Vagina (tissue), 2 donors: ENCODE measurements at regions not wholly inside any gene's neighbourhood (a gene's known extent, or its start where the extent isn't known, plus 50 kb on each side); places are given as distances from the start of the nearest gene placed in this dataset.

Source experiments
- DNase-seq, 2 donors: peaks; one replicate each; pipeline ENCODE4 v3.0.0-alpha.2; 2017; ENCODE audit errors: extremely low spot score in 2 of 2
- H3K27ac ChIP-seq: fragments of 200-600 bp; sonication (generic); one replicate; pipeline ENCODE4 v1.5.1; 2019
- H3K27me3 ChIP-seq: fragments of 200-600 bp; sonication (generic); one replicate; pipeline ENCODE4 v1.5.1; 2019
- H3K36me3 ChIP-seq, 2 donors: fragments of 200-600 bp; sonication (generic); one replicate each; pipeline ENCODE4 v1.5.1; 2017 to 2019
- H3K4me1 ChIP-seq: fragments of 200-600 bp; sonication (generic); one replicate; pipeline ENCODE4 v1.5.1; 2019
- H3K4me3 ChIP-seq, 2 donors: fragments of 200-600 bp; sonication (generic); 1 replicate in 1 of 2; 2 replicates in 1 of 2; pipeline ENCODE4 v1.5.1; 2016 to 2019
- H3K9me3 ChIP-seq: fragments of 200-600 bp; sonication (generic); one replicate; pipeline ENCODE4 v1.5.1; 2019
- POLR2A ChIP-seq, 2 donors: fragments of 450-650 bp; IDR thresholded peaks; one replicate each; pipeline ENCODE4 v1.6.1; 2017; ENCODE audit warnings: antibody characterized with exemption in 2 of 2, mild to moderate bottlenecking in 2 of 2, moderate library complexity in 2 of 2
- POLR2AphosphoS5 ChIP-seq, 2 donors: sonication (generic); formaldehyde crosslinking; IDR thresholded peaks; one replicate each; pipeline ENCODE4 v1.9.0; 2017; ENCODE audit warnings: antibody characterized with exemption in 2 of 2, mild to moderate bottlenecking in 2 of 2, low read depth in 1 of 2; ENCODE audit not compliant: insufficient read depth in 1 of 2
- intact Hi-C: fragments of 100-400 bp; cut with DNase I; formaldehyde crosslinking; loops from one replicate; pipeline ENCODE4 v1.15.1; 2023
- TF ChIP-seq, protein P1 (sequence below), 3 experiments: fragments of 450-650 bp in 2 of 3; fragments of 200-600 bp in 1 of 3; sonication (generic) in 1 of 3; IDR thresholded peaks; one replicate each; pipeline ENCODE4 v1.5.1; 2017 to 2019; ENCODE audit warnings: antibody characterized with exemption in 3 of 3, mild to moderate bottlenecking in 2 of 3, moderate library complexity in 2 of 3

DNA sequence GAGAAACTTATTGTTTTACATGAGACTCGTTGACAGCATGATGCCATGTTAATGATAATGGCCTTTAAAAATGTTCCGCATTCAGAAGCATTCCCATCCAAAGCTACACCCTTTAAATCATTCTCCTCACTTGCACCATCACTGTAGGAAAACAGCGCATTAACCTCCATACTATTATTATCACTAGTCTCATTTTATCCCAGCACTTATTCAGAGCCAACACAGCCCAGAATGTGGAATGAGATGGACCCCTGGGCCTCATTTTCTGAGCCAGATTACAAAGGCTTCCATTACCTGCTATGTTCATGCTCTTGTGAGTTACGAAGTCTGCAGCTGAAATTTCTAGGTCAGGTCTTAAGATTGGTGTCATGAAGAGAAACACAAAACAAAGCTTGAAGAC lies 159.4 kb downstream of the HS3ST3A1 start:
- TF ChIP-seq, protein P1, sequence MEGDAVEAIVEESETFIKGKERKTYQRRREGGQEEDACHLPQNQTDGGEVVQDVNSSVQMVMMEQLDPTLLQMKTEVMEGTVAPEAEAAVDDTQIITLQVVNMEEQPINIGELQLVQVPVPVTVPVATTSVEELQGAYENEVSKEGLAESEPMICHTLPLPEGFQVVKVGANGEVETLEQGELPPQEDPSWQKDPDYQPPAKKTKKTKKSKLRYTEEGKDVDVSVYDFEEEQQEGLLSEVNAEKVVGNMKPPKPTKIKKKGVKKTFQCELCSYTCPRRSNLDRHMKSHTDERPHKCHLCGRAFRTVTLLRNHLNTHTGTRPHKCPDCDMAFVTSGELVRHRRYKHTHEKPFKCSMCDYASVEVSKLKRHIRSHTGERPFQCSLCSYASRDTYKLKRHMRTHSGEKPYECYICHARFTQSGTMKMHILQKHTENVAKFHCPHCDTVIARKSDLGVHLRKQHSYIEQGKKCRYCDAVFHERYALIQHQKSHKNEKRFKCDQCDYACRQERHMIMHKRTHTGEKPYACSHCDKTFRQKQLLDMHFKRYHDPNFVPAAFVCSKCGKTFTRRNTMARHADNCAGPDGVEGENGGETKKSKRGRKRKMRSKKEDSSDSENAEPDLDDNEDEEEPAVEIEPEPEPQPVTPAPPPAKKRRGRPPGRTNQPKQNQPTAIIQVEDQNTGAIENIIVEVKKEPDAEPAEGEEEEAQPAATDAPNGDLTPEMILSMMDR (IDR thresholded peaks at IDR 0.05) = no peak
- TF ChIP-seq POLR2AphosphoS5 (IDR thresholded peaks at IDR 0.05; ENCODE audit: insufficient read depth in 1 of 2, low read depth in 1 of 2) (no peak), POLR2A (IDR thresholded peaks at IDR 0.05) (no peak)
- Histone ChIP-seq H3K4me3 (no peak overlapping the region), H3K27ac (no peak overlapping the region), H3K9me3 (no peaks in the 10 kb centered on the region), H3K4me1 (no peaks in the 10 kb centered on the region), H3K36me3 (no peaks in the 10 kb centered on the region), H3K27me3 (no peaks in the 10 kb centered on the region)
- DNase-seq = no peak
- intact Hi-C loops = no loop called here

DNA sequence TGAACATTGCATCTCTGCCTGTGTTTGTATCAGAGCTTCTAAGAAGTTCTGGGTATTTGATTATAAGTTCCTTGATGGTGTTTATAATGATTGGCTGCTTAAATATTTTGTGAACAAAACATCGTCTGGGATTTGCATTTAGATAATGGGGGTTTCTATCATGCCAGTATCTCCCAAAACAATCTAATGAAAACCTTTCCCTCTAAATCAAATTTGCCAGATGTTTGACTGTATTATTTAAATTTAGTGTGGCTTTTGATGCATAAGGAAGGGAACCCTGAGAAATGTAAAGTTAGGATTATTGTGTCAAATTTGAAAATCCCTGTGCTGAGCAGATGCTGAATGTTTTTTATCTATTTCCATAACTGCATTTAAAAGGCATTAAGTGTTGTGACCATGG lies 159.9 kb downstream of the HS3ST3A1 start:
- Histone ChIP-seq H3K27ac (no peak overlapping the region), H3K4me3 (no peak overlapping the region), H3K36me3 (no peaks in the 10 kb centered on the region), H3K4me1 (no peaks in the 10 kb centered on the region), H3K9me3 (no peaks in the 10 kb centered on the region), H3K27me3 (no peaks in the 10 kb centered on the region)
- no peak for DNase-seq
- TF ChIP-seq, protein P1 (IDR thresholded peaks at IDR 0.05) = no peak
- TF ChIP-seq POLR2A (IDR thresholded peaks at IDR 0.05) = no peak
- TF ChIP-seq POLR2AphosphoS5 (IDR thresholded peaks at IDR 0.05; ENCODE audit: insufficient read depth in 1 of 2, low read depth in 1 of 2) = no peak
- intact Hi-C loops = no loop called here

DNA sequence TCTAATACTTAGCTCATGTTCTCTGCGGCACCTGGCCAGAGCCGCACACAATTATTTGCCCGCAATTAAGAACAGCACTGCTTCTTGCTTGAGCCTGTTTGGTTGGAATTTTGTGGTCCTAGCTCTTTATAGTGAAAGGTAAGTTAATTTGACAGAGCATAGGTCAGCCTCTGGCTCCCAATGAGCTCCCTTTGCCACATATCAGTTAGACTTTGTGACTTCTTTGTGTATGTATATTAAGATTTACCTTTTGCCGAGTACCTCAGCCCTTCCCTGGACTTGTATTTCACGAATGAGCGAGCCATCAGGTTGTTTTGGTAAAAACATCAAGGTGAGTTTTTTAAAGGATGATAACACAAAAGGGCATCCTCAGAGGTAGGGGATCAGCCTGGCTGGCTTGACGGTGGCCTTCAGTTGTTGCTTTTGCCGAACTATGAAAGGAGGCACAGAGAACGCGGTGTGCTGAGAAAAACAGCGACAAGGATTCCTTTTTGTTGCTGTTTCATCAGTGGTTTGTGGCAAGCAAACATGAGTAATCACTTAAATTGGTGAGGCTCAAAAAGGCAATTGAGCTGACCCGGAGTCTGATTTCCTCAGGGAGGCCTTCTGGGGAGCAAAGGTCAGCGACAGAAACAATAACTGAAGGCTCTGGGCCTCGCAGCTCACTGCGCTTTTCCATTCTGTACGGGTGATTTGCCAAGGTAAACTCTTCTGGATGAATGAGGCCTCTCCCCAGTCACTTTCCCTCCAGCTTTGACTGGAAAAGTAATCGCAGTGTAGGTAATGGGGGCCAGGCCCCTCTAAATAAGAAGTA lies 163.6 kb downstream of the HS3ST3A1 start:
- no peak for DNase-seq
- Histone ChIP-seq H3K27me3 (no peaks in the 10 kb centered on the region), H3K9me3 (no peaks in the 10 kb centered on the region), H3K36me3 (no peaks in the 10 kb centered on the region), H3K4me1 (no peaks in the 10 kb centered on the region), H3K27ac (no peak overlapping the region), H3K4me3 (no peak overlapping the region)
- intact Hi-C loops = no loop called here
- TF ChIP-seq POLR2AphosphoS5 (IDR thresholded peaks at IDR 0.05; ENCODE audit: insufficient read depth in 1 of 2, low read depth in 1 of 2) = no peak

DNA sequence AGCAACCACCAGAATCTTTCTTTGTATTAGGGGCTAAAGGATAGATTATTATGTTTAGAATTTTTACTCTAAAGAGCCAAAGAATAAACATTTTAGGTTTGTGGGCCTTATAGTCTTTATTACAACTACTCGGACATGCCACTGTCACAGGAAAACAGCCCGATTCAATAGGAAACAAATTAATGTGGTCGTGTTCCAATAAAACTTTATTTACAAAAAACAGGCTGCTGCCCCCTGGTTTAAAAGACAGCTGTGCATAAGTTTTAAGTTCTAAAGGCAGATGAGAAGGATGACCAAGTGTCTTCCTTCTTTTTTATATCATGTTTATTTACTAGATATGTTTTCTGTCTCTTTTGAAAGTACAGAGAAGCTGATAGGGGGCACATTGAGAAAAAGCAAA lies 166.5 kb downstream of the HS3ST3A1 start:
- intact Hi-C loops = no loop called here
- TF ChIP-seq POLR2AphosphoS5 (IDR thresholded peaks at IDR 0.05; ENCODE audit: insufficient read depth in 1 of 2, low read depth in 1 of 2) (no peak), POLR2A (IDR thresholded peaks at IDR 0.05) (no peak)
- TF ChIP-seq, protein P1 (IDR thresholded peaks at IDR 0.05) = no peak
- Histone ChIP-seq H3K4me1 (no peaks in the 10 kb centered on the region), H3K9me3 (no peaks in the 10 kb centered on the region), H3K36me3 (no peaks in the 10 kb centered on the region), H3K27ac (no peak overlapping the region), H3K4me3 (no peak overlapping the region), H3K27me3 (no peaks in the 10 kb centered on the region)
- no peak for DNase-seq

DNA sequence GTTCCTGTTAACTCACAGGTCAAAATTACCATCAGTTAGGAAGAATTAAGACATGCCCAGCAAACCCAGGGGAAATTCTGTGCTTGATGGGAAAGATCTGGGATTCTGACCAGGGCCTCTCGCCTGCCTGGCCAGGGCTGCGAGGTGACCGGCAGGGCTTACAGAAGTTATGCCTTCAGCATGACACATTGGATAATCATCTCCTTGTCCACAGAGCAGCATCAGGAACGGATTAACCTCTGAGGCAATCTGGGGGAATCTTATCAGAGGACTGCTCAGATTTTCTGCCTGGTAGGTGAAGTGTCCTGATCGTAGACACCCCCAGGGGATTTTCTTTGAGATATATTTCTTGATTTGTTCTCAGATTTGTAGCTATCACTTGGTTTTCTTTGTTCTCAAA lies 172.5 kb downstream of the HS3ST3A1 start:
- no peak for DNase-seq

More for the DNA sequence above, 172.5 kb downstream of the HS3ST3A1 start:
- TF ChIP-seq, protein P1 (IDR thresholded peaks at IDR 0.05) = no peak
- TF ChIP-seq POLR2A (IDR thresholded peaks at IDR 0.05) (no peak), POLR2AphosphoS5 (IDR thresholded peaks at IDR 0.05; ENCODE audit: insufficient read depth in 1 of 2, low read depth in 1 of 2) (no peak)
- Histone ChIP-seq H3K4me3 (no peak overlapping the region), H3K36me3 (no peaks in the 10 kb centered on the region), H3K9me3 (no peaks in the 10 kb centered on the region), H3K27me3 (no peaks in the 10 kb centered on the region), H3K4me1 (peaks cover 10% of the 10 kb centered on the region), H3K27ac (no peak overlapping the region)
- intact Hi-C loops = no loop called here
